Right hindlimb (tissue), 1 donor: ENCODE measurements at regions not wholly inside any gene's neighbourhood (a gene's known extent, or its start where the extent isn't known, plus 50 kb on each side); places are given as distances from the start of the nearest gene placed in this dataset.

Experiments used
- DNase-seq: peaks from one replicate; pipeline ENCODE4 v3.0.0-alpha.2; 2018

DNA sequence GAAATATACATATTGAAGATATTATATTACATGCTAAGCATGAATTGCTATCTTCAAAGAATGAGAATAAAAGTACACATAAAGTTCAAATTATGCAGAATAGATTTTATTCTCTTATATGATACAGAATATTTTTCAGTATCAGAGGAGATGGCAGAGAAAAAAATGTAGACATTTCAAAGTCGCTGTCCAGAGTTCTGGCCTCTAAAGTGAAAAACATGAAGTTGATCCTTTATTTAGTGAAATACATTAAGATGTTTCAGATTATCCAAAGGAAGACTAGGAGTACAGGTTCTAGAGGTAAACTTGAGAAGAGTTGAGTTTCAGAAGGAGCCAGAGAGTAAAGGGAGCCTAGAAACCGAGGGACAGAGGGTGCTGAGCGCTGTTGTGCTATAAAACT is 303.6 kb downstream of the UTP18 start:
- no peak for DNase-seq

DNA sequence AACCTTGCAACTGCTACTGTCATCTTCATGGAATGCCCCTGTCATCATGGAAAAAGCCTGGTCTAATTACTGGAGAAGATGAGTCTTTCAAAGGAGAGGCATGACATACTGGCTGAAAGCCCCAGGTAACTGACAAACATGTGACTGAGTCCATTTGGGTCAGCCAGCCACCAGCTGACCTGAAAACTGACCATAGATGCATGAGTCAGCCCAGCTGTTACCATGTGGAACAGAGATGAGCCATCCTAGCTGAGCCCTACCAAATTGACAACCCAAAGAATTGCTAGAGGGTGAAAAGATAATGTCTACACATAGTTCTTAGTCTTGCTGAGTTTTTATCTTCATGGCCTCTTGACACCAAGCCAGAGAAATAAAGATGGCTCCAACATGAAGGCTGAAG is 311.8 kb downstream of the UTP18 start:
- no peak for DNase-seq
